Umbilical cord (tissue), 1 donor: ENCODE measurements at regions not wholly inside any gene's neighbourhood (a gene's known extent, or its start where the extent isn't known, plus 50 kb on each side); places are given as distances from the start of the nearest gene placed in this dataset.
"Not testable (repeated sequence)": the region's sequence is repeated elsewhere in the genome, so short reads cannot be mapped to it uniquely, and the experiment has no call there.

Experiments
- DNase-seq: peaks from one replicate; pipeline ENCODE4 v3.0.0-alpha.2; 2015; ENCODE audit warnings: low spot score

- no peak for DNase-seq
Measured at GRCh38 chr18:14936313-14936712, 188.3 kb downstream of the ANKRD30B start.

DNA sequence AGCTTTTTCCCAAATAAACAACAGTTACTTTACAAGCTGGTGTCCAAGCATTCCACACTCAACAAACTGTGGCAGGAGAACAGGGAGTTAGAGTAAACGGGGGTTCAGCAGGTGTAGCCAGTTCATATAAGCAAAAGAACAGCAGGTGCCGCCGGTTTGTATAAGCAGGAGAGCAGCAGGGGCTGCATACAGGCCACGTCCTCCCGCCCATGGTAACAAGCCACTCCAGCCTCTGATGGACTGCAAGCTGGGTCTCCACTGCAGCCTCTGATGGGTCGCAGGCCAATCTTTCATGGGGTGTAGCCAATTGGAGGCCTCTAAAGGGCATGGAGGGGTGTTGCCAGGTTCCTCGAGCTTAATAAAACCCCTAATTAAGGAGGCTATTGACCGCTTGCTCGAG, 189.3 kb downstream of the ANKRD30B start:
- DNase-seq: no peak

- no peak for DNase-seq
Measured at GRCh38 chr18:14939141-14939540, 191.2 kb downstream of the ANKRD30B start.

GRCh38 chr18:14940106-14940505, 192.1 kb downstream of the ANKRD30B start:
- not testable (repeated sequence) for DNase-seq

DNA sequence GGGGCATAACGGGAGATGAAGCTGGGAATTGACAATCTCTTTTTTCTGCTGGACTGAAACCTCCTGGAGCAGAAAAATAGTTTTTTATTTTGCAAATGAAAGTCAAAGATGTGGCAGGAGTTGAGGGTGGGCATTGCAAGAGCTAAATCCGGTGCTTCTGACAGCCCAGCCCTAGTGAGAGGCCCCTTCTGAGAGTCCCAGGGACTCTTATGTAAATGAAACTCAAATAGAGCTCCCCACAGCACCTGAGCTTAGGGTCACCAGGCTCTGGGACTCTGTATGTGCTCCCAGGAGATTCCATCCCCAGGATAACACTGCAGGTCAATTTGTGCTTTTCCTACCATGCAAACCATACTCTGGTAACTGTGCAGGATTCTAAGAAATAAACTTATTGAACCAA, 192.8 kb downstream of the ANKRD30B start:
- no peak for DNase-seq

DNA sequence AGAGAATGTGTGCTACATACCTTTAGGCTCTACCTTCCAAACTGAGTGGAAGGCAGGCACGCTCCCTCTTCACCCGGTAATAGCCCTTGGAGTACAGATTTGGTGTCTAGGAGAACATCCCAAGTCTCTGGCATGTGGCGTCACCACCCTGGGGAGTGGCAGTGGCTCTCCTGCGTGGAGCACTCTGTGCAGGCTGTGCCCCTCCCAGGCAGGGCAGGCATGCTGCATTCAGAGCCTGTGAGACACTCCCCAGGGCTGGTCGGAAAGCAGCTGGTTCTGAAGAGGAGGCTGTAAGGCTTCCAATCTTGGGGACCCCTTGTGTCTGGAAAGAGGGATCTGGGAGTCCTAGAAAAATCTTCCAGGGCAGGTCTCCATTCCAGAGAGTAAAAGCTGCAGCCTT, 193.3 kb downstream of the ANKRD30B start:
- no peak for DNase-seq

GRCh38 chr18:14941792-14942191, 193.8 kb downstream of the ANKRD30B start:
- DNase-seq: no peak

GRCh38 chr18:14942275-14942674, 194.3 kb downstream of the ANKRD30B start:
- DNase-seq: no peak

DNA sequence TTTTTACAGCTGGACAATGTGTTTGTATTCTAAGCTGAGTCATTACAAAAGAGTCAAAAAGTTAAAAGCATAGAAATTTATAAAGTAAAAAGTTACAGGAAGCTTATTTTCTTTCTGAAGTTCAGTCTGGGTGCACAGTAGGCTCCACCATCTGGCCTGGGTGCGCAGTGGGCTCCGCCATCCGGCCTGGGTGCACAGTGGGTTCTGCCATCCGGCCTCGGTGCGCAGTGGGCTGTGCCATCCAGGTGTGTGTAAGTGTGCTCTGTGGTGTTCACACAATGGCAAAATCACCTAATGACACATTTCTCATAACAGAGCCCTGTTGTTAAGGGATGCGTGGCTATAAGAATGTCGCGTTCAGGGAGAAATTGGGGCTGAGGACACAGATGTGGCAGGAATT, 195.5 kb downstream of the ANKRD30B start:
- DNase-seq: no peak

GRCh38 chr18:14943967-14944636, 196.1 kb downstream of the ANKRD30B start:
- DNase-seq: no peak

- no peak for DNase-seq
Measured at GRCh38 chr18:14944838-14945237, 196.9 kb downstream of the ANKRD30B start.

DNA sequence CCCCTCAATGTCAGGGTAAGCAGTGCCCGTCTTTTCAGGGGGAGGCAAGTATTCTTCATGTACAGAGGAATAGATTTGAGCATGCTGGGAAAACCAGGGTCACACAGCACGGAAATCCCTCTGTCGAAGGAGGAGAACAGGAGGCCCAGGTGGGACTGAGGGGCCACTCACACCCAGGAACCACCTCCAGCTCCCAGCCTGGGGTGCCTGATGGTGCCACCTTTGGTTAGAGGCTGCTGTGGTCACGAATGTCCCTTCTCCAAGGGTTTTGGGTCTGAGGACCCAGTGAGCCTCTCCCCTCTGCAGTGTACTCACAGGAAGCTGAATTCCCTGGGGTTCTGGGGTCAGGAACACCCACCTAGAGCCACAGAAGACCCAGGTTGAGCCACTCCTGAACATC, 197.3 kb downstream of the ANKRD30B start:
- DNase-seq: no peak

- no peak for DNase-seq
Measured at GRCh38 chr18:14945984-14946383, 198.0 kb downstream of the ANKRD30B start.

- DNase-seq: not testable (repeated sequence)
Measured at GRCh38 chr18:14946741-14947470, 198.9 kb downstream of the ANKRD30B start.

DNA sequence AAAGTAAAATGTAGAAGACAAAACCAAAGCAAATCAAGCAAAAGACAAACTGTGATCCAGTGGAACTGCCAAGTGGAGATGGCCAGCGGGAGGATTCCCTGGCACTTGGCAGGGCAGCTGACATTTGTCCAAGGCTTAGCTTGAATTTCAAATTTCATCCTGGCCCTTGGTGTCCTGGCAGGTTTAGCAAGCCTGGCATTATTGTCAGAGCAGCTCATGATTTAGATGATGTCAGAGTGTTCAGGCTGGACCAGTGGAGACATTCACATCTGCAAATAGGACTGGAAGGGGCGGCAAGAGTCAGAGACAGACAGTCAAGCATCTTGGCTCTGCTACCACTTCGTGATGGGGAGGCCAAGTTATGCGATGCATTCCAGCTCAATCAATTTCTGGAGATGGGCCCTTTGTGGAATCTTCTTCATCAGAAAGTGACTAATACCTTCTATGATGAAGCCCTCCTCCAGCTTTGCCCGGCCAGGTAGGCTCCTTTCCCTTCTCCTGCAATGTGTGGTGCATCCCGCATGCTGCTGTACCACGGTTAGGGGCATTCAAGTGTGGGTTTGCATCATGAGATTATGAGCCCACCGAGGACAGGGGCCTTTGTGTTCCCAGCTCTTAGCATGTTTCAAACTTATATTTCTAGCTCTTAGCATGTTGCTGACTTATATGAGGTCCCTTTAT, 199.7 kb downstream of the ANKRD30B start:
- no peak for DNase-seq

GRCh38 chr18:14948163-14948540, 200.2 kb downstream of the ANKRD30B start:
- no peak for DNase-seq

DNA sequence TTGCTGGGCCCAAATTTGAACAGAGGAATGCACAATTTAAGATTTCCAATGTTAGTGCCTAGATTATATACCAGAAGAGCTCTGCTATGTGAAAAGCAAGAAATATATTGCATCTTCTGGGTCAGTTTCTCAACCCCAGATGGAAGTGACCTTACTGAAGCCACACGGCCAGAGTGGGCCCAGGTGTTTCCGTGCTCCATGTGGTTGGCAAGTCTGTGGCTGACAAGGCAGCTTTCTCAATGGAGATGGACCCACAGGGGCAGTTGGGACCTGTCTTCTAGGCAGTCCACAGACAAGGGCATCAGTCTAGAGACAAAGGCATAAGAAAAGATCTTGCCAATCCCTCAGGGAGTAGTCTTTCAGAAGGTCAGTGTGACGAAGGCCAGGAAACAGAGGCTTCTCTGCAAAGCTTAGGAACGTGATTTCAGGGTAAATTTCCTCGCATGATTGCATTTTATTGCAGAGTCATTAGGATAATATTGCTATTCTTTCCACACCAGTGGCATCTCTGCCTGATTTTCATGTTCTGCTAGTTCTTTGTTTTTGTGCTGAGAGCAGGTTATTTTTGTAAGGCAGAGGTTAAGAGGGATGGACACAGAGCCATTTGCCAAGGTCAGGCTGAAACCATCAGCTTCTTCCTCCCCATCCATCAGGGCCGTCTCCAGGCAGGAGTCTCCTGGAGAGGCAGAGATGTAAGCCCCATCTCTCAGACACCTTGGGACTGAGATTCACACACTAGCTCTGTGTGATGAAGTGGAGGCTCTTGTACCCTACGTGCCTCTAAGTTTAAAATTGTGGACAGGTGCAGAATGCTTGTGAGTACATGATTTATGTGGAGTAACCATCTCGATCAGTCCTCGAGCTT, 202.1 kb downstream of the ANKRD30B start:
- no peak for DNase-seq

GRCh38 chr18:14952444-14953077, 204.6 kb downstream of the ANKRD30B start:
- DNase-seq: not testable (repeated sequence)

- DNase-seq: no peak
Measured at GRCh38 chr18:14958701-14959100, 210.7 kb downstream of the ANKRD30B start.

DNA sequence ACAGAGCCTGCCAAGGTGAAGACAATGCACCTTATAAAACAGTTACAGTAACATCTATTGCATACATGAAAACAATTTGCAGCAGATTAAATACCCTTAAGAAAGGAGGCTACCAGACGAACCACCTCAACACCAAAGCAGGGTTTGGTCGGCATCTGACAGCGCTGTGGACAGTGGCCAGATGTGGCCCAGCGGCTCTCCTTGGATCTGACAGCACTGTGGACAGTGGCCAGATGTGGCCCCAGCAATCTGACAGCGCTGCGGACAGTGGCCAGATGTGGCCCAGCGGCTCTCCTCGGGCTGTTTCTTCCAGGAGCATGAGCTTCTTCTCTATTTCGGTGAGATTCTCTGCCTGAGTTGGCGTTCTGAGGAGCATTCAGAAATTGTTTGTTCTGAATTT, 211.6 kb downstream of the ANKRD30B start:
- no peak for DNase-seq

DNA sequence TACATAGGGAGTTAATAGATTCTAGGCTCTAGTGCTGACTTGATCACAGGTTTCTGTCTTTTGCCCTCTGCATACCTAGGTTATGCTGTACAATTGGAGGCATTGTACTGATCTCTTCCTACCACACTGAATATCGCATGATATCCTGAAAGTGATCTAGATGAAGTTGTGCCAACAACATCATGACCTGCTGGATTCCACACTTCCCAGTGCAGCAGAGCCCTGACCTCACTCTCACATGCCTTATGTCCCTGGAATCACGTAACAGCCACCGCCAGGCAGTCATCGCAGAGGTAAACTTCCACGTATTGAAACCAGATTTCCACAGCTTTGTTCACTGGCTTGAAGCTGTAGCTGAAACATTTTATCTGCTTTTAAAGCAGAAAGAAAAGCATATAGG, 214.0 kb downstream of the ANKRD30B start:
- no peak for DNase-seq
